ENCODE measurements at regions not wholly inside any gene's neighbourhood (a gene's known extent, or its start where the extent isn't known, plus 50 kb on each side); places are given as distances from the start of the nearest gene placed in this dataset.

DNA sequence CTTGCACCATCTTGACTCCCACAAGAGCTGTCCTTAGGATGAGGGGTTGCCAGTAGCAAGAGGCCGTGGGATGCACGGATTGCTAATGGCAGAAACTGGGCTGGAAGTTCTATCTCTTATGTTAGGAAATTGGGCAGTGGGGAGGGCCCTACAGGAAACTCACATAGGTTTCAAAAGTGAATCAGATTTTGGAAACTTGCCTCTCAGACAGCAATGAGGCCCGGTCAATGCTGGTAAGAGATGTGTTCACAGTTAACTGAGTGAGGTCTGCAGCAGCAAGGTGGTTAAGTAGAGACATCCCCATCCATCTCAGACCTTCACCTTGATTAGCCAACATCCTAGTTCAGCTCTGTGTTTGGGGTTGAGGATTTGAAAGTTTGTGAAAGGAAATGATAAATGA, 164.7 kb downstream of the ABCA8 start:
- Histone ChIP-seq H3K79me2 (ENCODE audit: control insufficient read depth, insufficient read depth, low read length, poor library complexity) (no peaks in the 10 kb centered on the region), H3K79me1 (ENCODE audit: low read length) (no peaks in the 10 kb centered on the region), H2BK120ac (ENCODE audit: insufficient read depth, low read length, poor library complexity) (no peak overlapping the region), H2AK5ac (ENCODE audit: low read length) (no peak overlapping the region), H3K9ac (ENCODE audit: low read length) (no peak overlapping the region), H3K18ac (ENCODE audit: low read length) (no peak overlapping the region), H3K4ac (ENCODE audit: low read depth, low read length) (no peak overlapping the region), H3K4me1 (ENCODE audit: control insufficient read depth in 1 of 2, insufficient read depth in 2 of 2, low read length in 2 of 2) (no peaks in the 10 kb centered on the region), H2AFZ (ENCODE audit: insufficient read depth, low read length, poor library complexity) (no peak overlapping the region), H2BK5ac (ENCODE audit: low read depth, low read length, poor library complexity) (no peak overlapping the region), H4K91ac (ENCODE audit: low read depth, low read length) (no peak overlapping the region), H3K14ac (ENCODE audit: low read length) (no peak overlapping the region), H3K27ac (ENCODE audit: low read depth, low read length) (no peak overlapping the region), H3K4me3 (ENCODE audit: low read depth, low read length) (no peak overlapping the region), H3K36me3 (ENCODE audit: control insufficient read depth in 1 of 2, insufficient read depth in 2 of 2, low read length in 2 of 2) (no peaks in the 10 kb centered on the region), H3K4me2 (ENCODE audit: low read length) (no peak overlapping the region), H3K9me3 (ENCODE audit: insufficient read depth, low read depth, low read length) (no peaks in the 10 kb centered on the region), H3K27me3 (ENCODE audit: insufficient read depth, low read length) (no peaks in the 10 kb centered on the region), H4K8ac (ENCODE audit: low read depth, low read length) (no peak overlapping the region), H2BK12ac (ENCODE audit: low read length) (no peak overlapping the region), H3K23ac (ENCODE audit: low read length) (no peak overlapping the region), H4K12ac (ENCODE audit: low read depth, low read length) (no peak overlapping the region)
- DNase-seq = no peak
- no CpG with 5 or more reads among the region's 3 CpGs for WGBS (ENCODE audit: extremely low coverage, insufficient coverage, insufficient read length)

GRCh38 chr17:68789203-68789962, 165.8 kb downstream of the ABCA8 start:
- Histone ChIP-seq H3K14ac (ENCODE audit: low read length) (no peak overlapping the region), H2AFZ (ENCODE audit: insufficient read depth, low read length, poor library complexity) (no peak overlapping the region), H3K27ac (ENCODE audit: low read depth, low read length) (no peak overlapping the region), H3K23ac (ENCODE audit: low read length) (no peak overlapping the region), H4K91ac (ENCODE audit: low read depth, low read length) (no peak overlapping the region), H3K79me2 (ENCODE audit: control insufficient read depth, insufficient read depth, low read length, poor library complexity) (no peaks in the 10 kb centered on the region), H2BK120ac (ENCODE audit: insufficient read depth, low read length, poor library complexity) (no peak overlapping the region), H3K4me1 (ENCODE audit: control insufficient read depth in 1 of 2, insufficient read depth in 2 of 2, low read length in 2 of 2) (no peaks in the 10 kb centered on the region), H3K9ac (ENCODE audit: low read length) (no peak overlapping the region), H2BK12ac (ENCODE audit: low read length) (no peak overlapping the region), H3K36me3 (ENCODE audit: control insufficient read depth in 1 of 2, insufficient read depth in 2 of 2, low read length in 2 of 2) (no peaks in the 10 kb centered on the region), H3K18ac (ENCODE audit: low read length) (no peak overlapping the region), H3K4me2 (ENCODE audit: low read length) (no peak overlapping the region), H3K79me1 (ENCODE audit: low read length) (no peaks in the 10 kb centered on the region), H4K8ac (ENCODE audit: low read depth, low read length) (no peak overlapping the region), H3K27me3 (ENCODE audit: insufficient read depth, low read length) (no peaks in the 10 kb centered on the region), H3K9me3 (ENCODE audit: insufficient read depth, low read depth, low read length) (no peaks in the 10 kb centered on the region), H2AK5ac (ENCODE audit: low read length) (no peak overlapping the region), H3K4me3 (ENCODE audit: low read depth, low read length) (no peak overlapping the region), H3K4ac (ENCODE audit: low read depth, low read length) (no peak overlapping the region), H2BK5ac (ENCODE audit: low read depth, low read length, poor library complexity) (no peak overlapping the region), H4K12ac (ENCODE audit: low read depth, low read length) (no peak overlapping the region)
- WGBS (ENCODE audit: extremely low coverage, insufficient coverage, insufficient read length) = no CpG with 5 or more reads among the region's 2 CpGs
- no peak for DNase-seq

GRCh38 chr17:68785565-68786486, 169.4 kb downstream of the ABCA8 start:
- Histone ChIP-seq H2BK12ac (ENCODE audit: low read length) (no peak overlapping the region), H2AFZ (ENCODE audit: insufficient read depth, low read length, poor library complexity) (no peak overlapping the region), H3K27me3 (ENCODE audit: insufficient read depth, low read length) (no peaks in the 10 kb centered on the region), H3K4me1 (ENCODE audit: control insufficient read depth in 1 of 2, insufficient read depth in 2 of 2, low read length in 2 of 2) (no peaks in the 10 kb centered on the region), H3K4ac (ENCODE audit: low read depth, low read length) (no peak overlapping the region), H2BK5ac (ENCODE audit: low read depth, low read length, poor library complexity) (no peak overlapping the region), H3K14ac (ENCODE audit: low read length) (no peak overlapping the region), H4K91ac (ENCODE audit: low read depth, low read length) (no peak overlapping the region), H3K4me3 (ENCODE audit: low read depth, low read length) (no peak overlapping the region), H3K36me3 (ENCODE audit: control insufficient read depth in 1 of 2, insufficient read depth in 2 of 2, low read length in 2 of 2) (no peaks in the 10 kb centered on the region), H3K9ac (ENCODE audit: low read length) (no peak overlapping the region), H2AK5ac (ENCODE audit: low read length) (no peak overlapping the region), H4K8ac (ENCODE audit: low read depth, low read length) (no peak overlapping the region), H3K9me3 (ENCODE audit: insufficient read depth, low read depth, low read length) (no peaks in the 10 kb centered on the region), H3K79me1 (ENCODE audit: low read length) (no peaks in the 10 kb centered on the region), H3K4me2 (ENCODE audit: low read length) (no peak overlapping the region), H3K79me2 (ENCODE audit: control insufficient read depth, insufficient read depth, low read length, poor library complexity) (no peaks in the 10 kb centered on the region), H4K12ac (ENCODE audit: low read depth, low read length) (no peak overlapping the region), H3K23ac (ENCODE audit: low read length) (no peak overlapping the region), H3K27ac (ENCODE audit: low read depth, low read length) (no peak overlapping the region), H2BK120ac (ENCODE audit: insufficient read depth, low read length, poor library complexity) (no peak overlapping the region), H3K18ac (ENCODE audit: low read length) (no peak overlapping the region)
- WGBS (ENCODE audit: extremely low coverage, insufficient coverage, insufficient read length) = no CpG with 5 or more reads among the region's 7 CpGs
- DNase-seq = no peak

DNA sequence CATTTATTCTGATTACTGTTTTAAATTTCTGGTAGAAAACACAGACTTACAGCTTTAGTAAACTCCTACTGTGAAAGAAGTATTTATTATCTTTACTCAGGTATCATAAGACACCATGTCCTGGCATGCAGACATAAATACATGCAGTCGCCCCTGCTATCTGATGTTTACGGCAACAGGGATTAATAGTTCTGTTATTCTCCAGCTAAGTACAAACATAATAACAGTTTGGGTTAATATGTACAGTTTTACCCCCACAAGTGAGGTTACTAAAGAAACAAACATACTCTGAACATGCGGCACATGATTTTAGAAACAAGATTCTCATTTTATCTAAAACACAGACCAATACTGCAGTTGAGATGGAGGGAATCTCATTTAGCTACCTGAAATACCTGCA, 170.8 kb downstream of the ABCA8 start:
- Histone ChIP-seq H3K27ac (ENCODE audit: low read depth, low read length) (no peak overlapping the region), H3K18ac (ENCODE audit: low read length) (no peak overlapping the region), H2BK12ac (ENCODE audit: low read length) (no peak overlapping the region), H2AK5ac (ENCODE audit: low read length) (no peak overlapping the region), H3K9me3 (ENCODE audit: insufficient read depth, low read depth, low read length) (no peaks in the 10 kb centered on the region), H2BK120ac (ENCODE audit: insufficient read depth, low read length, poor library complexity) (no peak overlapping the region), H3K4ac (ENCODE audit: low read depth, low read length) (no peak overlapping the region), H3K79me2 (ENCODE audit: control insufficient read depth, insufficient read depth, low read length, poor library complexity) (no peaks in the 10 kb centered on the region), H4K91ac (ENCODE audit: low read depth, low read length) (no peak overlapping the region), H2AFZ (ENCODE audit: insufficient read depth, low read length, poor library complexity) (no peak overlapping the region), H3K4me1 (ENCODE audit: control insufficient read depth in 1 of 2, insufficient read depth in 2 of 2, low read length in 2 of 2) (no peaks in the 10 kb centered on the region), H3K4me3 (ENCODE audit: low read depth, low read length) (no peak overlapping the region), H2BK5ac (ENCODE audit: low read depth, low read length, poor library complexity) (no peak overlapping the region), H3K36me3 (ENCODE audit: control insufficient read depth in 1 of 2, insufficient read depth in 2 of 2, low read length in 2 of 2) (no peaks in the 10 kb centered on the region), H3K79me1 (ENCODE audit: low read length) (no peaks in the 10 kb centered on the region), H4K12ac (ENCODE audit: low read depth, low read length) (no peak overlapping the region), H3K23ac (ENCODE audit: low read length) (no peak overlapping the region), H3K14ac (ENCODE audit: low read length) (no peak overlapping the region), H4K8ac (ENCODE audit: low read depth, low read length) (no peak overlapping the region), H3K4me2 (ENCODE audit: low read length) (no peak overlapping the region), H3K27me3 (ENCODE audit: insufficient read depth, low read length) (no peaks in the 10 kb centered on the region), H3K9ac (ENCODE audit: low read length) (no peak overlapping the region)
- no CpG with 5 or more reads among the region's 3 CpGs for WGBS (ENCODE audit: extremely low coverage, insufficient coverage, insufficient read length)
- no peak for DNase-seq
